K562 (cell line): ENCODE measurements at regions not wholly inside any gene's neighbourhood (a gene's known extent, or its start where the extent isn't known, plus 50 kb on each side); places are given as distances from the start of the nearest gene placed in this dataset.

Experiments used
- CHAMP1 ChIP-seq: fragments of 450-650 bp; IDR thresholded peaks from 2 replicates; pipeline ENCODE4 v1.6.1; 2016; ENCODE audit warnings: mild to moderate bottlenecking
- CREB3L1 ChIP-seq: fragments of 450-650 bp; IDR thresholded peaks from 2 replicates; pipeline ENCODE4 v1.6.1; 2014; ENCODE audit warnings: low read depth, mild to moderate bottlenecking, moderate library complexity, borderline replicate concordance
- FOXA3 ChIP-seq, 2 experiments: fragments of 450-650 bp in 1 of 2; sonication (generic) in 1 of 2; formaldehyde crosslinking; IDR thresholded peaks in 1 of 2; conservative IDR thresholded peaks in 1 of 2; 2 replicates each; pipeline versions ENCODE4 v1.4.0 to v1.8.0; 2020 to 2022; ENCODE audit warnings: mild to moderate bottlenecking in 2 of 2, missing genetic modification reagents in 1 of 2
- KLF13 ChIP-seq: fragments of 450-650 bp; IDR thresholded peaks from 2 replicates; pipeline ENCODE4 v1.6.1; 2016; ENCODE audit warnings: missing genetic modification characterization, low read depth, mild to moderate bottlenecking, missing compliant biosample characterization, moderate library complexity, borderline replicate concordance
- MEF2D ChIP-seq: conservative IDR thresholded peaks from 2 replicates; pipeline ENCODE4 v1.6.1; 2016; ENCODE audit warnings: low read depth, missing genetic modification characterization, missing compliant biosample characterization
- PHB2 ChIP-seq: fragments of 450-650 bp; IDR thresholded peaks from 2 replicates; pipeline ENCODE4 v1.6.1; 2017; ENCODE audit warnings: low read depth
- POLR3A ChIP-seq: IDR thresholded peaks from 2 replicates; pipeline ENCODE4 v1.6.1; 2011; ENCODE audit warnings: borderline replicate concordance, mild to moderate bottlenecking, moderate library complexity; ENCODE audit not compliant: insufficient read length, insufficient read depth; ENCODE audit errors: extremely low read depth
- ZNF224 ChIP-seq: sonication (generic); formaldehyde crosslinking; IDR thresholded peaks from 2 replicates; pipeline ENCODE4 v1.8.0; 2022; ENCODE audit warnings: mild to moderate bottlenecking, missing genetic modification reagents
- ZNF584 ChIP-seq: fragments of 200-800 bp; sonication (Bioruptor generic); IDR thresholded peaks from 2 replicates; pipeline ENCODE4 v1.6.1; 2016; ENCODE audit warnings: low read depth, mild to moderate bottlenecking, missing genetic modification characterization, missing compliant biosample characterization

- TF ChIP-seq CREB3L1 (no peak), CHAMP1 (no peak), MEF2D (tag) (no peak), KLF13 (no peak), POLR3A (no peak), ZNF584 (CRISPR knock-in tag) (no peak), ZNF224 (CRISPR knock-in tag) (no peak), FOXA3 (CRISPR knock-in tag; conservative IDR thresholded peaks at IDR 0.05 in 1 of 2, IDR thresholded peaks at IDR 0.05 in 1 of 2) (no peak), PHB2 (no peak)
Observed at GRCh38 chr22:34306361-34306760, 386.1 kb upstream of the LARGE1 start (continued).
